Sigmoid colon (tissue), 3 donors: ENCODE measurements at regions not wholly inside any gene's neighbourhood (a gene's known extent, or its start where the extent isn't known, plus 50 kb on each side); places are given as distances from the start of the nearest gene placed in this dataset.
"Not testable (repeated sequence)": the region's sequence is repeated elsewhere in the genome, so short reads cannot be mapped to it uniquely, and the experiment has no call there.

Experiments
- CTCF ChIP-seq, 4 experiments: fragments of 450-650 bp in 3 of 4; fragments of 200-600 bp in 1 of 4; IDR thresholded peaks; one replicate each; pipeline ENCODE4 v1.5.1; 2016 to 2019; ENCODE audit warnings: antibody characterized with exemption in 4 of 4, mild to moderate bottlenecking in 3 of 4, moderate library complexity in 2 of 4
- POLR2A ChIP-seq, 2 donors: fragments of 450-650 bp; IDR thresholded peaks; one replicate each; pipeline ENCODE4 v1.6.1; 2016; ENCODE audit warnings: antibody characterized with exemption in 2 of 2, mild to moderate bottlenecking in 2 of 2, moderate library complexity in 2 of 2

- not testable (repeated sequence) for TF ChIP-seq CTCF, POLR2A (IDR thresholded peaks at IDR 0.05)
These were observed 51.1 kb upstream of the DUX4 start for GRCh38 chr4:190122161-190123142.
